NCI-H446 (cell line): ENCODE measurements at regions not wholly inside any gene's neighbourhood (a gene's known extent, or its start where the extent isn't known, plus 50 kb on each side); places are given as distances from the start of the nearest gene placed in this dataset.
A peak's percentile ranks its signal among the peaks of the same experiment; 100 is the strongest.
"Not testable (repeated sequence)": the region's sequence is repeated elsewhere in the genome, so short reads cannot be mapped to it uniquely, and the experiment has no call there.

Source experiments
- DNase-seq, 2 experiments: peaks; one replicate each; lab custom pipeline; 2025; lab: John Stamatoyannopoulos, UW

- DNase-seq = no peak
Observed at GRCh38 chr5:130724658-130725057, 440.4 kb downstream of the HINT1 start.

- DNase-seq = peak in 1 of 2 experiments; percentile 16
Observed at GRCh38 chr5:130720355-130720754, 444.7 kb downstream of the HINT1 start.

- no peak for DNase-seq
Observed at GRCh38 chr5:130715541-130715940, 449.5 kb downstream of the HINT1 start.

- no peak for DNase-seq
Observed at GRCh38 chr5:130714200-130714599, 450.9 kb downstream of the HINT1 start.

GRCh38 chr5:130712324-130712723 is 452.7 kb downstream of the HINT1 start:
- DNase-seq = no peak

GRCh38 chr5:130710596-130710995 is 454.5 kb downstream of the HINT1 start:
- no peak for DNase-seq

GRCh38 chr5:130708754-130709153 is 456.3 kb downstream of the HINT1 start:
- no peak for DNase-seq

- no peak for DNase-seq
Observed at GRCh38 chr5:130706696-130707095, 458.4 kb downstream of the HINT1 start.

- no peak for DNase-seq
Observed at GRCh38 chr5:130705368-130705767, 459.7 kb downstream of the HINT1 start.

- DNase-seq = no peak
Observed at GRCh38 chr5:130693509-130693908, 471.5 kb downstream of the HINT1 start.

GRCh38 chr5:130692770-130693169 is 472.3 kb downstream of the HINT1 start:
- no peak for DNase-seq

- DNase-seq = no peak
Observed at GRCh38 chr5:130689831-130690230, 475.2 kb downstream of the HINT1 start.

- no peak for DNase-seq
Observed at GRCh38 chr5:130687085-130687733, 477.8 kb downstream of the HINT1 start.

GRCh38 chr5:130678637-130679036 is 486.4 kb downstream of the HINT1 start:
- no peak for DNase-seq

GRCh38 chr5:130666462-130666861 is 498.6 kb downstream of the HINT1 start:
- DNase-seq = no peak

GRCh38 chr5:130652176-130652575 is 512.9 kb downstream of the HINT1 start:
- no peak for DNase-seq

- DNase-seq = no peak
Observed at GRCh38 chr5:130651440-130651839, 513.6 kb downstream of the HINT1 start.

- DNase-seq = no peak
Observed at GRCh38 chr5:130643321-130643720, 521.7 kb downstream of the HINT1 start.

- no peak for DNase-seq
Observed at GRCh38 chr5:130642461-130642860, 522.6 kb downstream of the HINT1 start.

- DNase-seq = no peak
Observed at GRCh38 chr5:130627145-130627544, 537.9 kb downstream of the HINT1 start.

GRCh38 chr5:130624805-130625204 is 540.3 kb downstream of the HINT1 start:
- no peak for DNase-seq

- no peak for DNase-seq
Observed at GRCh38 chr5:130616161-130616560, 548.9 kb downstream of the HINT1 start.

GRCh38 chr5:130605234-130605633 is 559.8 kb downstream of the HINT1 start:
- no peak for DNase-seq

- DNase-seq = not testable (repeated sequence)
Observed at GRCh38 chr5:130596647-130597046, 568.4 kb downstream of the HINT1 start.
